ENCODE measurements at regions not wholly inside any gene's neighbourhood (a gene's known extent, or its start where the extent isn't known, plus 50 kb on each side); places are given as distances from the start of the nearest gene placed in this dataset.

- no peak overlapping the region for H2AFZ ChIP-seq (ENCODE audit: low read length)
- in situ Hi-C loops (cut with HindIII; ENCODE audit: extremely low pct_ligation_motif_present, low pct_unique_long_range_greater_than_20kb), result no loop called here
- ChIA-PET POLR2A (no interaction called here), CTCF (ENCODE audit: low intra/inter-chr PET ratio, low total read pairs) (no interaction called here)
- H3K4me2 ChIP-seq (ENCODE audit: low read depth, low read length), result no peak overlapping the region
- 8% methylated on average over 3 of the region's 3 CpGs for WGBS (ENCODE audit: low lambda C conversion rate)
- no peak overlapping the region for H3K27ac ChIP-seq (ENCODE audit: extremely low read length, insufficient read depth, low read length)
- H3K27me3 ChIP-seq (ENCODE audit: control insufficient read depth in 1 of 2, insufficient read depth in 2 of 2, low read length in 2 of 2), result no peaks in the 10 kb centered on the region
- no peak overlapping the region for H3K9ac ChIP-seq (ENCODE audit: insufficient read depth, low read depth, low read length)
- H3K36me3 ChIP-seq (replicated peaks in 1 of 2; ENCODE audit: control insufficient read depth in 1 of 2, insufficient read depth in 2 of 2, low read length in 2 of 2), result no peaks in the 10 kb centered on the region
- H3K4me1 ChIP-seq (ENCODE audit: insufficient read depth, low read length), result no peaks in the 10 kb centered on the region
- no TSS peak for BruUV-seq (replicated peaks)
- no peak overlapping the region for H3K4me3 ChIP-seq (replicated peaks in 1 of 3; ENCODE audit: insufficient read depth in 1 of 3, low read depth in 2 of 3, low read length in 3 of 3)
- no peaks in the 10 kb centered on the region for H3K79me2 ChIP-seq (ENCODE audit: insufficient read depth, low read length)
- DNase-seq (ENCODE audit: low spot score) (no peak), ATAC-seq (peak; percentile 35; the same call in 2 of the 3 replicates), FAIRE-seq (no peak)
- H3K9me3 ChIP-seq (ENCODE audit: low read length), result no peaks in the 10 kb centered on the region
- no peak for TF ChIP-seq GRHL1 (CRISPR knock-in tag; conservative IDR thresholded peaks at IDR 0.05)
- no peak for TF ChIP-seq TOE1 (CRISPR knock-in tag; IDR thresholded peaks at IDR 0.05)
- no peak for TF ChIP-seq ZNF629 (CRISPR knock-in tag; conservative IDR thresholded peaks at IDR 0.05)
- no peak for TF ChIP-seq MLXIP (CRISPR knock-in tag; IDR thresholded peaks at IDR 0.05; ENCODE audit: borderline replicate concordance)
- no peak for TF ChIP-seq IRF9 (CRISPR knock-in tag; IDR thresholded peaks at IDR 0.05; ENCODE audit: borderline replicate concordance)
- no peak for TF ChIP-seq ZNF335 (CRISPR knock-in tag; IDR thresholded peaks at IDR 0.05)
- TF ChIP-seq TRIM22 (IDR thresholded peaks at IDR 0.05), result no peak
- TF ChIP-seq CCDC6 (CRISPR knock-in tag; IDR thresholded peaks at IDR 0.05), result no peak
- no peak for TF ChIP-seq HHEX (CRISPR knock-in tag; IDR thresholded peaks at IDR 0.05)
- TF ChIP-seq PRMT3 (CRISPR knock-in tag; IDR thresholded peaks at IDR 0.05; ENCODE audit: borderline replicate concordance, low read depth), result no peak
- no peak for TF ChIP-seq MNT (IDR thresholded peaks at IDR 0.05)
- TF ChIP-seq REPIN1 (CRISPR knock-in tag; IDR thresholded peaks at IDR 0.05; ENCODE audit: borderline replicate concordance, low read depth), result no peak
- TF ChIP-seq ZNF160 (CRISPR knock-in tag; IDR thresholded peaks at IDR 0.05), result no peak
- intact Hi-C loops (cut with micrococcal nuclease; ENCODE audit: unreplicated experiment), result no loop called here
- no peaks in the 10 kb centered on the region for H4K20me1 ChIP-seq (ENCODE audit: insufficient read depth, low read length)
These were observed 136.4 kb upstream of the TAS2R1 start for GRCh38 chr5:9766581-9766980.
